Stimulated activated naive CD4-positive, alpha-beta T cell (primary cell): ENCODE measurements at regions not wholly inside any gene's neighbourhood (a gene's known extent, or its start where the extent isn't known, plus 50 kb on each side); places are given as distances from the start of the nearest gene placed in this dataset.
A peak's percentile ranks its signal among the peaks of the same experiment; 100 is the strongest.

Experiments used
- DNase-seq, 6 experiments: peaks; one replicate each; lab custom pipeline; 2025; lab: John Stamatoyannopoulos, UW

DNA sequence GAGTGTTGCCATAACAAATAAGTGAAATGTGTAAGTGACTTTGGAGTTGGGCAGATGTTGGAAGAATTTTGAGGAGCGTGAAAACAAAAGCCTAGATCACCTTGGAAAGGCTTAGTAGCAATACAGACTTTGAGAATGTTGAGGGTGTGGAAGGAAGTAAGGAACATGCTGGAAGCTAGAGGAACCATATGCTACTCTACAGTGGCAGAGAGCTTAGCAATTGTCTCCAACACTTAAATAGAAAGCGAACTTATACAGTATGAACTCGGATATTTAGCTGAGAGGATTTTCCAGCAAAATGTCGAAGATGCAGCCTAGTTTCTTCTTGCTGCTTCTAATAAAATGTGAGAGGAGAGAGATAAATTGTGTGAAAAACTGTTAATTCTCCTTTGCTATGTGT lies 271.2 kb downstream of the ADRA2A start:
- DNase-seq, result no peak

DNA sequence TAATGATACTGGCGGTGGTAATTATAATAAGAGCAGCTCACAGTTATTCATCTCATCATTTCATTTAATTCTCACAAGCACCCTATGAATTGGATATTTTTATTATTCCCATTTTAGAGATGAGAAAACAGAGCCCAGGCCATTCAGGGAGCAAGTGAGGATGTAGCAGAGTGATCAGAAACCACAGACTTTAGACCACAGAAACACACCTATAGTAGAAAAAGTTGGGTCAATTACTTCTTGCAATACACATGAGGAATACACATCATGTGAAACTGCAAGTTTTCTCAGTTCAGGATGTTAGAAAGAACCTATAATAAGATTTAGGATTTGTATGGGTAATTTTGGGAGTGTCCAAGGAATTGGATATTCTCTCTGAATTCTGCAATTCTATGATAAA lies 278.0 kb downstream of the ADRA2A start:
- DNase-seq, result no peak

DNA sequence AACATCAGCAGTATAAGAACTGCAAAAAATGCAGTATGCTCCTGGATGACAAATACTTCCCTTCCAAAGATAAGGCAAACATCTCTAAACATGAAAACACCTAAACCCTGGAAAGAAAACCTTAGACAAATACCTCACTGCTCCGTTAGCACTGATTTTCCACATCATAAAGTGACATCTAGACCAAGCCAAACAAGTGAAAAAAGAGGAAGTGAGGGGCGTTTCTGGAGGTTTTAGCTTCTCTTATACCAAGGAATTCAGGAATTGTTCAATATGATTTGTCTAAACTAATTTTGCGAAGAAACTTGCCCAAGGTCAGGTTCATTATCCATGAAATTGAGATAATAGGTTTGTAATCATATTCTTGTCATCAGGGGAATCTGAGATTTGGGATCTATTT lies 279.7 kb downstream of the ADRA2A start:
- no peak for DNase-seq

DNA sequence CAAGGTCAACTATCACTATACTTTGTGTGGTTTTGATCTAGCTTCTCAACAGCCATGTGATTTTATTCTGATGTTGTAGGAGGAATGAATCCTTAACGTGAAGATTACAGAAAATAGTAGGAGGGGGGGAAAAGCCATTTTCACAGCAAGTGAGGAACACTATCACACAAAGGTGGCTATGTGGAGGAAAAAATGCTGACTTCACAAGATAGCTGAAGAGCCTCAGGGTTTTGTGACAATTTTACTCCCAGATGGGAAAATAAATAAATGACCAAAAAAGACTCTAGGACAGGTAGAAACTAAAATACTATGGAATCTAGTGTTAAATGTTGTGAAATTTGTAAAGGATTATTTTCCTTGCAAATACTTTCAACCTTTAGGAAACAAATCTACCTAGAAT lies 281.0 kb downstream of the ADRA2A start:
- no peak for DNase-seq

DNA sequence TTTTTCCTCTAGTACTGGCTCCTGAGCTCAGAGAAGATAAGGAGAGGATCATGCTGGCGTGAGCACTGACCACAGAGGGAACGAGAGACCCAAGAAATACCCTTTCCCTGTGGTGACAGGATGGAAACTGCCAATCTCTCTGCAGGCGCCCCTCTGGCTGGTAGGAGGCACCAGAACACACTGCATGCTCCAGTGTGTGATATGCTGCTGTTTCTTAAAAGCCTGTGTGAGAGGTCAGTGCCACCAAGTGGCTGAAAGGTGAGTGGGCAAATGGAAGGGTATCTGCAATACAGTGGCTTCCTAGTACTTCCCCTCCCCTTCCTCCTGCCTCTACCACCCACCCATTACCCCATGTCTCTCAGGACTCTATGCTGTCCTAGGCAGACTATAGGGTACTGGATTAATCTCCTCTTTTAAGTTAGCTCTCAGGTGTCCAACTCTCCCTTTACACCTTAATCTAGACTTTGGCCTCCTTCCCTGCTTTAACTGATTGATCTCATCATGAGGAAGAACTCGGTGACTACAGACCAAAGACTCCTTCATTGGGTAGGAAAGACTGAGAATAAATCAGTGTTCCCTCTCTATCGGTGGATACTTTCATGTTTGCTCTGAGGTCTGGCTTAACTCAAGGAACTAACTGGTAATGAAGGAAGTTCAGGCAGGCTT lies 283.6 kb downstream of the ADRA2A start:
- DNase-seq, result peak in 1 of 6 experiments; percentile 2

DNA sequence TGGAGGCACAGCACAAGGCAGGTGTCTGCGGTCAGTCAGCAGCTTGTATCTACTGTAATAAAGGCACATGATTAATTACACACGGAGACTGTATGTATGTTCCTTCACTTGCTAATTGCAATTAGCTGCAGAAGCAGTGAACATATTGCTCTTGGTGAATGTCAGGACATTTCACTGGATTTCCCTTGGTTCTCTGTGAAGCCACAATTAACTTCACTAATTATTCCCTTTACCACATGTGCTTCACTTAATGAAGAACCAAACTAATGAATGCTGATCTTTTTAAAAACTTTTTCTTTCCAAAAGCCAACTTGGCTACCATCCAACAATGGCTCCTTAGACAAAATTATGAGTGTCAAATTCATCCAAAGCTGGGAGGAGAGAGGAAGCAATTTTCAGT lies 290.7 kb downstream of the ADRA2A start:
- DNase-seq, result no peak

DNA sequence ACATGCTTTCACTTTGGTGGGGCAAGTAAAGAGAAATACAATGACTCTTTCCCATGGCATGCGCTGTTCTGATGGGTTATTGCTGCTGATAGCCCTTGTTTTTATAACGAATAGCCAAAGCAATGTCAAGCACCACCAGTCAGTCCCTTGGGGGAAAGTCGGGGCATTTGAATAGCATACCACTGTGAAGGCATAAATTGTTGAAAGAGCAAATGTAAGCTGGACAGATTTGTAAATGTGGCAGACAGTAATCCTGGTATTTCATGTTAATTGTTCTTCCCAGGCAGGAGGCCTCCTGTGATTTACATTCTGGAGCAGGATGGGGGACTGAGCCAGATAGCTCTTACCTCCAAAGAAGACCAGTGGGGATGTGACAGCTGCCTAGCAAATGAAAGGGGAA lies 293.3 kb downstream of the ADRA2A start:
- no peak for DNase-seq

DNA sequence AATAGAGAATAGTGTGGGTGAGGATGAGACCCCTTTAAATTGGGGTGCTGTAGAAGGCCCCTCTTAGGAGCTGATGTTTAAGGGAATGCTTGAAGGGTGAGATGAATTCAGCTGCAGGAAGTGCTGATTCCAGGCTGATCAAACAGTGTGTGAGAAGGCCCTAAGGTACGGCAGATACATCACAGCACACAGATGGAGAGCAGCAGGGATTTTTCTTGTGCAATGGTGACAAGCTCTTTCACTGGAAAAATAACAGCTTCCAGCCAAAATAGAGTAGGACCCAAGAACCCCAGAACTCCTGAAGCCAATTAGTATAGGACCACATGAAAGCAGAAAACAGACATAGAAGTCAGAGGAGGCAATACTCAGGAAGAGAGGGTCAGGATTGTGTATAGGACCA lies 296.9 kb downstream of the ADRA2A start:
- no peak for DNase-seq

DNA sequence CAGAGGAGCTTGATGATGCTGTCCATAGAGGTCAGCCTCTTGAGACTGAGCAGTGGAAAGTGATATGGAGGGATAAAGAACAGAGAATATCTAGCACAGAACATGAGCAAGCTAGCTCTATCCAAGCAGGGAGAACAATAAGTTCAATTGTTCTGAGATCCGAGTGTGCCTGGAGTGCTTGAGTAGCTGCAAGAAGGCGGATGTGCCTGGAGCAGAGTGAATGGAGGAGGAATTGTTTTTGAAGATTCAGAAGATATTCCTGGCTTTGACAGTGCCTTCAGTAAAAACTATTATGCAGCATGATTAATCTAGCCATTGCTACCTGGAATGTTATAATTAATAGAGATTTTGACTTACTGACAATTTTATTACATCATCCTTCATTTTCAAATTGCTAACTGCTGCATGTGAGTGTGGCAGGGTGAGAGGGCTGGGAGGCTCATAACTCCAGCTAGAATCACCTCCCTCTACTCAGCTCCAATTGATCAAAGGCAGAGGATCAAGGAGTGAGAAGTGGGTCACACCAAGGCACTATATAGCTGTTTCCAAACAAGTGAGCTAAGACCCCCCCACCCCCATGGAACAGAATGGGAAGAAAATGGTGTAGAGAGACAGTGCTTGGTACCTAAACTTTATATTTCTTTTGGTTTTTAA lies 302.8 kb downstream of the ADRA2A start:
- DNase-seq, result no peak

DNA sequence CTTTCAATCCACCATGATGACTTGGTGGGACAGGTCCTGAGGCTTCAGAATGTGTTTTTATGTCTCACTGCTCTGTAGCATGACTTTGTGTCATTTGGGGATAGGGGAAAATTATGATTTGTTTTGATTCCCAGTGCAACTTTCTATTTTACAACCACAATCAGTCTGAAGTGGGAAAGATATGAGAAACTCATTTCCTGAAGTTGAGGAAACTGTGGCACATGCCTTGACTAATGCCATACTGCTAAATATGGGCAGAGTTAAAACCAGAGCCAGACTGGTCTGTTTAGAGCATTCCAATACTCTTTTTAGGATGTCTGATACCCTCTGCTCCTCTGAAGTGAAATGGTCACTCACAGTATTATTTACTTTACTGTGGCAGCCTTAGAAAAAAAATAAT lies 307.7 kb downstream of the ADRA2A start:
- DNase-seq, result no peak

DNA sequence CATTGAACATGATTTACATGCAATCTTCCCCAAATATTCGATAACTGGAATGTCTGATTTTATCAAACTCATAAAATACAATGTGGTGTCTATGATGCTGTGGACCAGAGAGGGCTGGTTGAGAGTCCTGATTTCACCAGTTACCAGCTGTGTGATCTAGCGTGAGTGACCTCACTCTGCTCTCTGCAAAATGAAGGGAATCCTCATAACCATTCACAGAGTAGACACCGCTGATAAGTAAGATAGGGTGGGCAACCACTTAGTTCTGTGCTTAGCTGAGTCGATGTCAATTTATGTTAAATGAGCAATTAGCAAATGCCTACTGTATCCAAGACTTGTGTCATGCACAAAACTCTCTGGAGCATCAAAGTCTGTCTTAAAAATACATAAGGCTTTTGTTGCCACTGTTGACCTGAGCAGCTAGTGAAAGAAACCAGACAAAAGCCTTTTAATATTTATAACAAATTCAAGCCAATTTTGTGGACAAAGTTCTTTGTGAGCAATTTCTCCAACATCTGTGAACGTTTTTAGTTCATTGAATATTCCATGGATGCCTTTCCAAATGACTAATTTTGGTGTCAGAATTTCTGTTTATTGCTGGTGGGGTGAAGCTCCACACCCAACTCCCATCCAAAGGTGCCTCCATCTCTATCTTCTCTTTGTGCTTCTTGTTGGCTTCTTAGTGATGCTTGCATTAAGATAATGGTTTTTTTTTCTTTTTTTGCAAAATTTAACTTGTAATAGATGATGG lies 314.2 kb downstream of the ADRA2A start:
- no peak for DNase-seq

DNA sequence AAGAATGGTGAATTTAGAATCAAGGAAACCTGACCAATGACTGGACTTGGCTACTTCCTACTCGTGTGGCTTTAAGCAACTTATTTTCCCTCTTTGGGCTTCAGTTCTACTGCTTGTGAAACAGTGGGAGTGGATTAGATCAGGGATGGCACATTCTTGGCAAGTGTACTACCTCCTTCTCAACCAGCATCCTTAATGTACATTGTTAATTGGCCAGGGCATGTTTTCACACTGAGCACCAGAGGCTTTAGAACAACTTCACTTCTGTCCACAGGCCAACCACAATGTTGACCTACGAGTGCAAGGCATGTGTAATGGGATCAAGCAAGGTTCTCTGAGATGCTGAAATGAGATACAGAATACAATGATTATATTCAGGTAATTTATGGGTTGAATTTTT lies 315.3 kb downstream of the ADRA2A start:
- no peak for DNase-seq

DNA sequence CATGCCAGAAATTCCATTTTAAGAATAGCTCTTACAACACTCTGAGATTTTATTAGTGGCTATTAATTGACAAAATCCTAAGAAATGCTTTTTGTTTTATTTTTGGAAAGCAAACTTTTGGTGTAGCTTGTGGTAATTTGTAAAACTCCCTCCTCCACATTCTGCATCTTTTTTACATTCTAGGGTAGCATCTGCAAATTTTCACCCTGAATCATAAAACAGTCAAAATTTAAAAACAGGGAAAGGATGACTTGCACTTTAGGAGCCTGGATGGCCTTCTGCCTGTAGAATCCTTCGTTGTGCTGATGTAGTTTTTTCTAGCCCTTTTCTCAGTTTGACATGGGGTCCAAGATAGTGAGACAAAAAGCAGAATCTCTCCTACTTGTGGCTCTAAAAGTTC lies 316.1 kb downstream of the ADRA2A start:
- no peak for DNase-seq

DNA sequence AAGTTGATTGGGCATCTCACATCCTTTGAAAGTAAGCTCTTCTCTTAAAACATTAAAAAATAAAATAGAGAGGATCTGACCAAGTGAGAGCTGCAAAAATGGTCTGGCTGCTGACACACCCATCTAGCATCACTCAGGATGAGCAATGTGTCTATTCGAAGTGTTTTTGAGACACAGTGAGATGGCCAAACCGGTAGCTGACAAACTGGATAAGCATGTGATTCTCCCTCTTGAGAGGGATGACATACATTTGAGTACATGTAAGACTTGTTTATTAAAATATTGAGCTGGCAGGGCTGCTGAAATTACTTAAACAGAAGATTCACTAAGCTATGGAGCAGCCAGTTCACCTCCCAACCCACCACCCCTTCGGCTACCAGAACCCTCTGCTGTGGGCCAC lies 333.9 kb downstream of the ADRA2A start:
- DNase-seq, result no peak

DNA sequence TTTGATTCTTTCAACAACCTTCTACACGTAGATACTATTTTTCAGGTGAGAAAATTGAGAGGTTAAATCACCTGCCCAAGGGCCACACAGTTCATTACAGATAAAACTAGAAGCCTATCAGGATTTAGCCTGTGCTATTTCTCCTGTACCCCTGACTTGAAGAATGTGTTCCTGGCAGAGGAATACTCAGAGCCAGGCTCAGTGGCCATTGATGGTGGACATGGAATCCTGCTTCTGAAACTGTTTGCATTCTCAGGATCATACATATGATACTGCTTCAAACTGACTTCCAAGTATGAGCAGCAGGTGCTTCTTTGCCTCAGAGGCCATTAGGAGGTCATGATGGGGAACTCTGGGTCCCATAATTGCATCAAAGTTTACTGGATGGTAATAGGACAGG lies 348.6 kb downstream of the ADRA2A start:
- no peak for DNase-seq

DNA sequence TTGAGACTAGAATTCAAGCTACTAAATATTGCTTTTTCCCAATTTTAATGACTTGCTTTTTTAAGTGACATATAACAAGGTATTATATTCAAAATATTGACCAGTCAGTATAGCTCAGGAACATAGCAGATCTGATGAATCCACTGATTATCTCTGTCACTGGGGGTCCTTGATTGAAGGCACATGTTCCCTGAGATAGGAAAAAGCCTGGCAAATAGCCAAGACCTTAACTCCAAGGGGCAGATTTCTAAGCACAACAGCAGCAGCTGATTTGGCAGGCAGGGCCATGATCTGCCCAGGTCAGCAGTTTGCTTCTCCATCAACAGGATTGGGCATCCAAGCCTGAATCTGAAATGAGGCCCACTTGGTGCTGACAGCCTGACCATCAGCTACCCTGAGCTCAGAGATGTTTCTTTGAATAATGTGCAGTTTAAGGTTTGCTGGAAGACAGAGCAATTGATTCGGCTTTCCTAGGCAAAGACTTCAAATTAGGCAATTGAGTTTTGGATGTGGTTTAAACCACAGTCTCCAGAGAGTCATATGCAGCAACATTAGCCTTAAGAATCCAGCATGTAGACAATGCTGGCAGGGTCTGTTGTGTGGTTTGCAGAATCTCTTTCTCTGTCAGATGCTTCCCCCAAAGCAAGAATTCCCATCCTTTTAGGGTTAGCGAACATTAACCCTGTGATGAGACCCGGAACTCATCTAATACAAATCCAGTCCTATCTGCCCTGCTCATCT lies 352.6 kb downstream of the ADRA2A start:
- DNase-seq, result no peak

DNA sequence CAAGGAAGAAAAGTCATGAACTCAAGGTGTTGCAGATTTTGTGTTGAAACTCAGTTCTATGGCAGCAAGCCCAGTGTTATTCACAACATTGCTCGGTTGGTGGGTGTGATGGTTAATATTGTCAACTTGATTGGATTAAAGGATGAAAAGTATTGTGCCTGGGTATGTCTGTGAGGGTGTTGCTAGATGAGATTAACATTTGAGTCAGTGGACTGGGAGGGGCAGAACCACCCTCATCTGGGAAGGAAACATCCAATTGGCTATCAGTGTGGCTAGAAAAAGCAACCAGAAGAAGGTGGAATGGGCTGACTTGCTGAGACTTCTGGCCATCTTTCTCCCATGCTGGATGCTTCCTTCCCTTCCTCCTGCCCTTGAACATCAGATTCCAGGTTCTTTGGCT lies 353.2 kb downstream of the ADRA2A start:
- DNase-seq, result no peak

DNA sequence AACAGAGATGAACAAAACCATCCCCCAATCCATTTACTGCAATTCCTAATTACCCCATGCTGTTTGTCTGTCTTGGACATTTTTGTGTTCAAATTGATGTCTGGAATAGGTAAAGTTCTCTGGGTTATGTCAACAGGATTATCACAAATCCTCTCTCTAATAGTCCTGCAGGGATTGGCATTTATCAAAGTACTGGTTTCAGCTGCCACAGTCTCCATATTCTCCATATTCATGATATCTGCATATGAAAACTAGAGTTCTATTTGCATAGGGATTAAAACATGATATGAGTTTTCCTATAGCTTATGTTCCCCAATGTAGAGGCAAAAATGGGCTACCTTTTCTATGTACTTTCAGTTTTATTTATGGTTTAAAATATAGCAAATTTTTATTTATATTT lies 355.8 kb downstream of the ADRA2A start:
- DNase-seq, result no peak

DNA sequence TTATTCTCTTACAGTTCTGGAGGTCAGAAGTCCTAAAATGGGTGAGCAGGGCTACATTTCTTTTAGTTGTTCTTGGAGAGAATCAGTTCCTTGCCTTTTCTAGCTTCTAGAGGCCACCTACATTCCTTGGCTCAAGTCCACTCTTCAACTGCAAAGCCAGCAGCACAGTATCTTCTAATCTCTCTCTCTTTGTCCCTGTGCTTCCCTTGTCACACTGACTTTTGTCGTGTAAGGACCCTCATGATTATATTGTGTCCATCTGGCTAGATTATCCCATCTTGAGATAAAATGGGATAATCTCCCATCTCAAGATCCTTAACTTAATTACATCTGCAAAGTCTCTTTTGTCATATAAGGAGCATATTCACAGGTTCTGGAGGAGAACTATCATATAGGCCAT lies 359.0 kb downstream of the ADRA2A start:
- DNase-seq, result no peak

DNA sequence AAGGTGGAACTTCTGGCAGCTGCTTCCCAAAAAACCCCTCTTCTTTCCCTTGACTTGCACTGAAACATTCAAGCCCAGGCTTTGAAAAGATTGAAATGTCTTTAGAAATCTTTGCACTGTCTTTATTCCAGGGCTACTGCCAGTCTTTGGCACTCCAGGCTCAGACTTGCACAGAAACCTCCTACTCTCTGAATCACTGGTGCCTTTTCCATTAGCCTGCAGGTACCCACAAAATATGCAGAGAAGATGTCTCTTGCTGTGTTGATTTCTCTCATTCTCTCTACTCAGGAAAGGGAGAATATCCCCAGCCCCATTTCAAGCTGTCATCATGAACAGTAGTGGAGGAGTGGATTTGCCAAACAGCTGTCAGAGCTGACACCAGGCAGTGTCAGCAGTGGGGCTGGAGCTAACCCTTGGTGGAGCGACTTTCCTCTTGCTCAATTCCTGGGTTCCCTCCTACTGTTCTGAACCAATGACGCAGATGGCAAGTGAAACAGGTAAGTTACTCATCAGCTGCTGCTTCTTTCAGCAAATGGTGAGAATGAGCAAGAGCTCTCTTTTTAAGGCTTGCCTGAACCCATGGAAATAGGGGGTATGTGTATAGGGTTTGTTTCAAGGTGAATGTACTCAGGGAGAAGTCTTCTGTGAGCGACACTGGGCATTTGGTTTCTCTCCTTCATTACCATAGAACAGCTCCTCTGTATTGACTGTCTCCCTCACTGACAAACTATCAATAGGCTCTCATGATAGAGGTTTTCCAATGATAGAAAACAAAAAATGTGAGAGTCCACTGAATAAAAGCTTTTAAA lies 362.4 kb downstream of the ADRA2A start:
- no peak for DNase-seq

DNA sequence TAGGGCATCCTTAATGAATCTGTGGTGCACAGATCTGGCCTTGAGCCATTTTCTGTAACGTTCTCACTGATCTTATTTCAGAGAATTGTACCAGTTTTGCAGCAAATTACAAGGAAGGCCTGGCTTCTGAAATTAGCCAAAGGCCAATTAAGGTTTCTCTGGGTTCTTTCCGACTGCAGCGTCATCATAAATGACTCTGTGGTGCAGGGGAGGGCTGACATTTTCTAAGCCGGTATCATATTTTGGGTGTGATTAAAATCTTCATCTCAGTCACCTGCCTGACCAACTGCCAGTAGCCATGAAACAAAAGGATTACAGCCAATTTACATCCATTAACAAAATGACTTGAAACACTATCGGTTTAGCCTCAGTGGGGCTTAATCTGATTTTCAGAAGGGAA lies 363.7 kb downstream of the ADRA2A start:
- no peak for DNase-seq

DNA sequence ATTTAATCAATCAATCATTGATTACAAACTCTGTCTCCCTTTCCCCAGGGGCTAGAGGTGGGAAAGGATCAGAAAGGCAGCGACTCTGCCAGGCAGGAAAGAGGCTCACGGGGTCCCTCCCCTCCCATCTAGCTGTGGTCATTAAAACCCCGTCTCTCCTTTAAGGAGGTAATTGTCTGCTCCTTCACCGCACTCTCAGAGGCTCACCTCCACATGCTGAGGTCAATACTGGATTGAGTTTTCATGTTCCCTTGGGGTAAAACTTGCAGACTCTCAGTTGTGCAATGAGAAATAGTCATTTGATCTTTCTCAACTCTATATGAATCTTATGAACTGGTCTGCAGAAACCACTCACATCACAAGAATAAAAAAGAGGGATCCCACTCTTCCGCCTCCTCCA lies 368.8 kb downstream of the ADRA2A start:
- DNase-seq, result no peak
